SK-N-MC (cell line): ENCODE measurements at regions not wholly inside any gene's neighbourhood (a gene's known extent, or its start where the extent isn't known, plus 50 kb on each side); places are given as distances from the start of the nearest gene placed in this dataset.
"Not testable (repeated sequence)": the region's sequence is repeated elsewhere in the genome, so short reads cannot be mapped to it uniquely, and the experiment has no call there.

Experiments
- DNase-seq: peaks from one replicate; pipeline ENCODE4 v3.0.0-alpha.2; 2011; ENCODE audit warnings: low read depth, low spot score
- H3K27ac ChIP-seq: fragments of 200-600 bp; sonication (generic); 2 replicates; pipeline ENCODE4 v1.5.1; 2016; ENCODE audit warnings: mixed run types
- H3K36me3 ChIP-seq: fragments of 200-600 bp; sonication (generic); 2 replicates; pipeline ENCODE4 v1.6.1; 2017; ENCODE audit warnings: antibody characterized with exemption, low read length, mixed read lengths; ENCODE audit not compliant: insufficient read depth
- H3K4me3 ChIP-seq: fragments of 200-600 bp; sonication (generic); 2 replicates; pipeline ENCODE4 v1.5.1; 2016
- H3K9ac ChIP-seq: fragments of 200-600 bp; sonication (generic); 2 replicates; pipeline ENCODE4 v1.8.0; 2017; ENCODE audit warnings: mixed run types, mixed read lengths; ENCODE audit not compliant: insufficient read length
- H3K9me3 ChIP-seq: fragments of 200-600 bp; sonication (generic); 2 replicates; pipeline ENCODE4 v1.6.1; 2017; ENCODE audit warnings: low read depth, mild to moderate bottlenecking, antibody characterized with exemption, low read length, moderate library complexity, mixed read lengths
- EZH2 ChIP-seq: fragments of 200-600 bp; sonication (generic); IDR thresholded peaks from one replicate; pipeline ENCODE4 v1.6.1; 2017; ENCODE audit warnings: antibody characterized with exemption
- FOXP2 ChIP-seq: optimal IDR thresholded peaks from 2 replicates; pipeline ENCODE3; 2011; ENCODE audit warnings: mild to moderate bottlenecking, moderate library complexity; ENCODE audit not compliant: insufficient read depth; ENCODE audit errors: extremely low read length, control extremely low read depth
- POLR2AphosphoS5 ChIP-seq: IDR thresholded peaks from 2 replicates; pipeline ENCODE4 v1.6.1; 2012; ENCODE audit warnings: mild to moderate bottlenecking, low read depth, low read length, borderline replicate concordance

DNA sequence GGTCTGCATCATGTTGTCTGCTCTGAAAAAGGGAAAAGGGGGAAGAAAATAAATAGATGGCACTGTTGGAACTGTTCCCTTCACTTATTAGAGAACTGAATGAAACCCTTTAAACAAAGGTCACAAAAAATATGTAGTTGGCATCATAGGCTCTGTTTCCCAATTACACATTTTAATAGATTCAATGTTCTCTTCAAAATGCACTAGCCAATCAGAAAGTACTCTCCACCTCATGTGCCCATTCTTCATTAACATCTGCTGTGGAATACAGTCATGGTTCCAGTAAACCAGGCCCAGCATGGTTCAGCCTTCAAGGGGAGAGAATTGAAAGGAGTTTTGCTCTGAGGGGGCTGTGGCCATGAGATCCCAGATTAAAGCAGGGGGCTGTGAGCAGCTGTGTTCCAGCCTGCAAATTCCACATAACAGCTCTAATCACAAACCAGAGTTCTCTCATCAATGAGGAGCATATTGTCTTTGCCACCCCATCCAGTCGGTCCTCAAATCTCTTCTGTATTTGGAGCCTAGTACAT lies 165.9 kb upstream of the CREB1 start:
- TF ChIP-seq POLR2AphosphoS5 (no peak), EZH2 (no peak), FOXP2 (no peak)

DNA sequence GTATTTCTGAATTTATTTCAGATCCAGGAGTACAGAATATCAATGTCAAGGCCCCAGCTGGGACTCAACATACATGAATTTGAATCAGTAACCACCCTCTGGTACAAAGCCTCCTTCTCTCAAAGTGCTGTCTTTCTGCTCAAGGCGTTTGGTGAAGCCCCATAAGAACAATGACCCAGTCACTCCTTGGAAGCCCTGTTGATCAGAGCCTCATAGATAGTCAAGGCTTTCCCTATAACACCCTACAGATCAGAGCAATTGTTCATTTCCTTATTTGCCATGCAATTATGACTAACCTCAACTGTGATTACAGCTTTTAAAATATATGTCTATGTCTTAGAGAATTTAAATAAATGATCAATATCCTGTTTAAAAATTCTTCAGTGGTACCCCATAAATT lies 159.1 kb upstream of the CREB1 start:
- TF ChIP-seq EZH2 = no peak
- no peak for TF ChIP-seq FOXP2
- no peak for TF ChIP-seq POLR2AphosphoS5
- no peaks in the 10 kb centered on the region for H3K9me3 ChIP-seq
- no peak overlapping the region for H3K27ac ChIP-seq

More for the DNA sequence above, 165.9 kb upstream of the CREB1 start:
- Histone ChIP-seq H3K9ac (no peak overlapping the region), H3K27ac (no peak overlapping the region), H3K9me3 (no peaks in the 10 kb centered on the region), H3K4me3 (no peak overlapping the region), H3K36me3 (no peaks in the 10 kb centered on the region)
- DNase-seq = no peak

DNA sequence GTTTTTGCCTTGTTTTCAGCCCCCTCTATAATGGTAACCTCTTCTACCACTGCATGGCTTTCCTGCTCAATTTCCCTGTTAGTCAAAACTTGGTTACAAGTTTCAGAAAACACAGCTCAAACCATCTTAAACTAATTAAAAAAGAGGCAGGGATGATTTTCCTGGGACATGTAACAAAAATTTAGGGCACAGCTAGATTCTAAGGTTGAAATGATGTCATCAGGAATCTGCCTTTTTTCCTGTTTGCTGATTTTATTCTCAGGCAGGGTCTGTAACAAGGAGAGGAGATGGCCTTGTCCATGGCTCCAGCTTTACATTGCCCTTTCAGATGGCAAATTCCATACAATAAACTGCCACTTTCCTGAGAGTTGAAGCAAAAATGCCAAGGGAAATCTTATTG lies 157.9 kb upstream of the CREB1 start:
- no peak overlapping the region for H3K9ac ChIP-seq
- H3K4me3 ChIP-seq = no peak overlapping the region
- TF ChIP-seq FOXP2 (no peak), EZH2 (no peak), POLR2AphosphoS5 (no peak)
- H3K36me3 ChIP-seq = no peaks in the 10 kb centered on the region
- H3K9me3 ChIP-seq = no peaks in the 10 kb centered on the region
- no peak overlapping the region for H3K27ac ChIP-seq
- DNase-seq = no peak

More for the DNA sequence above, 159.1 kb upstream of the CREB1 start:
- H3K36me3 ChIP-seq = no peaks in the 10 kb centered on the region
- no peak overlapping the region for H3K9ac ChIP-seq
- no peak overlapping the region for H3K4me3 ChIP-seq
- no peak for DNase-seq

DNA sequence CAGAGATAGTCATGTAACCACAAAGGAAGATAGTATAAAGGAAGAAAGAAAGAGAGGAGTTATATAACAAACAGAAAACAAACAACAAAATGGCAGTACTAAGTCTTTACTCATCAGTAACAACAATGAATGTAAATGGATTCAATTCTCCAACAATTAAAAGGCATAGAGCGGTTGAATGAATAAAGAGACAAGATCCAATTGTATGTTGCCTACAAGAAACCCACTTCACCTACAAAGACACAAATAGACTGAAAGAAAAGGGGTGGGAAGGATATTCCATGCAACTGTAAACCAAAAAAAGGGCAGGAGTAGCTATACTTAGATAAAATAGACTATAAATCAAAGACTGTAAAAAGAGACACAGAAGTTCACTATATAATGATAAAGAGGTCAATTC lies 157.3 kb upstream of the CREB1 start:
- Histone ChIP-seq H3K4me3 (no peak overlapping the region), H3K9ac (no peak overlapping the region)
- TF ChIP-seq POLR2AphosphoS5 (no peak), FOXP2 (no peak)

DNA sequence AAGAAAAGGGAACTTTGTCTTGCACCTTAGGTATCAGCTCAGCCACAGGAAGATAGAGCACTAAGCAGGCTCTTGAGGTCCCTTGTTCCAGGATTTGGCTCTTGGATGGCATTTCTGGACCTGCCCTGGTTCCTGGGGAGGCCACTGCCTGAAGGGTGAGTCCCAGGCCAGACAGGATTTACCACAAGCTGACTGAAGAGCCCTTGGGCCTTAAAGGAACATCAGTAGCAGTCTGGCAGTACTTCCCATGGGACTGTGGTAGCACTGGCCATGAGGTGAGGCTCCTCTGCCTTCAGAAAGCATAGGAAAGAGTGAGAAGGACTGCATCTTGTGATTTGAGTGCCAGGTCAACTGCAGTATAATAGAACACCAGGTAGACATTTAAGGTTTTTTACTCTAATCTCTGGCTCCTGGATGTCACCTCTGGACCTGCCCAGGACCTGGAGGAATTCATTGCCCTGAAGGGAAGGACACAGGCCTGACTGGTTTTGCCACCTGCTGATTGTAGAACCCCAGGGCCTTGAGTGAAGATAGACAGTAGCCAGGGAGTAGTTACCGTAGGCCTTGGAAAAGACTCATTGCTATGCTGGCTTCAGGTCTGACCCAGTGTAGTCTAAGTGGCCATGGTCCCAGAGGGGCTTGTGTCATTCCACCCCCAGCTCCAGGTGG lies 154.4 kb upstream of the CREB1 start:
- no peak for DNase-seq
- Histone ChIP-seq H3K9ac (no peak overlapping the region), H3K36me3 (no peaks in the 10 kb centered on the region), H3K9me3 (no peaks in the 10 kb centered on the region), H3K4me3 (no peak overlapping the region), H3K27ac (no peak overlapping the region)
- TF ChIP-seq FOXP2 (no peak), EZH2 (no peak), POLR2AphosphoS5 (no peak)

More for the DNA sequence above, 157.3 kb upstream of the CREB1 start:
- H3K27ac ChIP-seq = no peak overlapping the region
- DNase-seq = no peak
- H3K9me3 ChIP-seq = no peaks in the 10 kb centered on the region
- H3K36me3 ChIP-seq = no peaks in the 10 kb centered on the region

DNA sequence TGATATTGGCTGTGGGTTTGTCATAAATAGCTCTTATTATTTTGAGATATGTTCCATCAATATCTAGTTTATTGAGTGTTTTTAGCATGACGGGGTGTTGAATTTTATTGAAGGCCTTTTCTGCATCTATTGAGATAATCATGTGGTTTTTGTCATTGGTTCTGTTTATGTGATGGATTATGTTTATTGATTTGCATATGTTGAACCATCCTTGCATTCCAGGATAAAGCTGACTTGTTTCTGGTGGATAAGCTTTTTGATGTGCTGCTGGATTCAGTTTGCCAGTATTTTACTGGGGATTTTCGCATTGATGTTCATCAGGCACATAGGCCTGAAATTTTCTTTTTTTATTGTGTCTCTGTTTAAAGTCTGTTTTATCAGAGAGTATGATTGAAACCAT lies 151.1 kb upstream of the CREB1 start:
- not testable (repeated sequence) for H3K36me3 ChIP-seq, H3K9ac ChIP-seq, H3K9me3 ChIP-seq, H3K4me3 ChIP-seq, H3K27ac ChIP-seq, DNase-seq

DNA sequence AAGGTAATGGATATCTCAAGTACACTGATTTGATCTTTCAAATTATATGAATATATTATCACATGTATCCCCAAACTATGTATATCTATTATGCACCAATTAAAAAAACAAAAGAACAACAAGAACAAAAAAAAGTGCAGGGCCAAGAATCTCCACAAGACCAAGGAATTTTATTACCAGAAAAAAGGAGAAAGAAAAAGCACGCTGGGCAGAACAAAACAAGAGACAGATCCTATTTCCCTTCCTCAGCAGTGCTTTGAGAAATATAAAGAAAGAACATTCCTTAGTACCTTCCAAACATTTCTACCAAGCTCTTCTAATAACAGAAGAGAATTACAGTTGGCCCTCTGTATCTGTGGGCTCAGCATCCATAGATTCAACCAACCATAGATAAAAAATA lies 144.7 kb upstream of the CREB1 start:
- DNase-seq = no peak
- TF ChIP-seq EZH2 = no peak
- no peak for TF ChIP-seq POLR2AphosphoS5
- TF ChIP-seq FOXP2 = no peak
- no peaks in the 10 kb centered on the region for H3K36me3 ChIP-seq
- H3K27ac ChIP-seq = no peak overlapping the region
- H3K9me3 ChIP-seq = no peaks in the 10 kb centered on the region
- no peak overlapping the region for H3K9ac ChIP-seq
- no peak overlapping the region for H3K4me3 ChIP-seq

DNA sequence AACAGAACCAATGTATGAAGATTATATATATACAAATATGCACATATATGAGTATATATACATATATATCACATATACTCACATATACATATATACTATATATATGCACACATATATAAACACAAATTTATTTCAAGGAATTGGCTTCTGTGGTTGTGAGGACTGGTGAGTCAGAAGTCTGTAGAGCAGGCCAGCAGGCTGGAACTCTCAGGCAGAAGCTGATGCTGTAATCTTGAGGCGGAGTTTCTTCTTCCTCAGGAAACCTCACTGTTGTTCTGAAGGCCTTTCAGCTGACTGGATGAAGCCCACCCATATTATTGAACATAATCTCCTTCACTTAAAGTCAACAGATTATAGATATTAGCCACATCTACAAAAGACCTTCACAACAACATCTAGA lies 143.9 kb upstream of the CREB1 start:
- TF ChIP-seq FOXP2 (no peak), EZH2 (no peak), POLR2AphosphoS5 (no peak)

DNA sequence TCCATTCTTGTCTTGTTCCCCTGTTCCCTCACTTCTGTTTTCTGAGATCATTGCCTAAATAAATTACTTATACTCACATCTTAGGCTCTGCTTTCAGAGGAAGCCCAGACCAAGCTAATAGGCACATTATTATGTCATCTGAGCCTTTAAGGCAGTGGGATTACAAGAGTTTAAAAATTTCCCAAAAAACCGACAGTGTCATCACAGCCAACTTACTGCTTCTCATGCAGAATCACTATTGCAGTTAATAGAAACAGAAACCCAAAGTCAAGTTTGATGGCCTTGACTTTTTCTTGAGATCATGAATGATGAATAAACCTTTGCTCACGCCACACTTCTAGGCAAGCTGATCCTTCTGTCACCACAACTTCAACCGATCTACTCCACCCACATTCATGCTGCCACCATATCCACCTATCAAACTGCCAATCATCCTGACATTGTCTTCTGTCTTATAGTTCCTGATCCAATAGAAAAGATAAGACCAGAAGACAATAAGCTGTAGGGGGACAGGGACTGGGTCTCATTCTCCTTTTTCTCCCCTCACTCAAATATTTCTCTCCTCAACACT lies 142.7 kb upstream of the CREB1 start:
- Histone ChIP-seq H3K36me3 (no peaks in the 10 kb centered on the region), H3K4me3 (no peak overlapping the region), H3K27ac (no peak overlapping the region), H3K9ac (no peak overlapping the region), H3K9me3 (no peaks in the 10 kb centered on the region)
- TF ChIP-seq FOXP2 (no peak), POLR2AphosphoS5 (no peak), EZH2 (no peak)
- no peak for DNase-seq

More for the DNA sequence above, 143.9 kb upstream of the CREB1 start:
- Histone ChIP-seq H3K4me3 (no peak overlapping the region), H3K9ac (no peak overlapping the region), H3K27ac (no peak overlapping the region), H3K36me3 (no peaks in the 10 kb centered on the region), H3K9me3 (no peaks in the 10 kb centered on the region)
- no peak for DNase-seq
